IMR-90 (cell line): ENCODE measurements at regions not wholly inside any gene's neighbourhood (a gene's known extent, or its start where the extent isn't known, plus 50 kb on each side); places are given as distances from the start of the nearest gene placed in this dataset.

Experiments
- BHLHE40 ChIP-seq: fragments of 150-350 bp; IDR thresholded peaks from 2 replicates; pipeline ENCODE4 v1.6.1; 2016; ENCODE audit warnings: mild to moderate bottlenecking, low read depth, low read length
- CEBPB ChIP-seq: IDR thresholded peaks from 2 replicates; pipeline ENCODE4 v1.6.1; 2012; ENCODE audit warnings: low read depth, low read length, improper control_type of control experiment
- CTCF ChIP-seq: conservative IDR thresholded peaks from 2 replicates; pipeline ENCODE4 v1.5.1; 2012; ENCODE audit warnings: mild to moderate bottlenecking, low read depth, low read length, improper control_type of control experiment
- ELK1 ChIP-seq: fragments of 150-350 bp; IDR thresholded peaks from 2 replicates; pipeline ENCODE4 v1.6.1; 2016; ENCODE audit warnings: low read depth, mild to moderate bottlenecking, low read length, moderate library complexity, borderline replicate concordance
- POLR2A ChIP-seq: IDR thresholded peaks from 2 replicates; pipeline ENCODE4 v1.6.1; 2012; ENCODE audit warnings: mild to moderate bottlenecking, low read depth, low read length
- RFX5 ChIP-seq: IDR thresholded peaks from 2 replicates; pipeline ENCODE4 v1.8.0; 2012; ENCODE audit warnings: low read depth, mild to moderate bottlenecking, low read length, moderate library complexity
- SMC3 ChIP-seq: fragments of 150-350 bp; IDR thresholded peaks from 2 replicates; pipeline ENCODE4 v1.6.1; 2016; ENCODE audit warnings: low read depth, mild to moderate bottlenecking, antibody characterized with exemption, low read length, moderate library complexity

GRCh38 chr3:107067421-107067820, 309.8 kb upstream of the CCDC54 start:
- TF ChIP-seq CTCF, result no peak
- TF ChIP-seq ELK1, result no peak
- TF ChIP-seq BHLHE40, result no peak
- TF ChIP-seq POLR2A, result no peak
- TF ChIP-seq CEBPB, result no peak
- no peak for TF ChIP-seq SMC3
- no peak for TF ChIP-seq RFX5
